IMR-90 (cell line): ENCODE measurements at regions not wholly inside any gene's neighbourhood (a gene's known extent, or its start where the extent isn't known, plus 50 kb on each side); places are given as distances from the start of the nearest gene placed in this dataset.

Experiments
- CTCF ChIP-seq: conservative IDR thresholded peaks from 2 replicates; pipeline ENCODE4 v1.5.1; 2012; ENCODE audit warnings: mild to moderate bottlenecking, low read depth, low read length, improper control_type of control experiment
- POLR2A ChIP-seq: IDR thresholded peaks from 2 replicates; pipeline ENCODE4 v1.6.1; 2012; ENCODE audit warnings: mild to moderate bottlenecking, low read depth, low read length
- RAD21 ChIP-seq: IDR thresholded peaks from 2 replicates; pipeline ENCODE4 v1.6.1; 2012; ENCODE audit warnings: low read length, improper control_type of control experiment
- TF ChIP-seq, protein P1 (sequence below): fragments of 150-350 bp; IDR thresholded peaks from 2 replicates; pipeline ENCODE4 v1.6.1; 2016; ENCODE audit warnings: low read depth, mild to moderate bottlenecking, low read length, moderate library complexity, borderline replicate concordance

DNA sequence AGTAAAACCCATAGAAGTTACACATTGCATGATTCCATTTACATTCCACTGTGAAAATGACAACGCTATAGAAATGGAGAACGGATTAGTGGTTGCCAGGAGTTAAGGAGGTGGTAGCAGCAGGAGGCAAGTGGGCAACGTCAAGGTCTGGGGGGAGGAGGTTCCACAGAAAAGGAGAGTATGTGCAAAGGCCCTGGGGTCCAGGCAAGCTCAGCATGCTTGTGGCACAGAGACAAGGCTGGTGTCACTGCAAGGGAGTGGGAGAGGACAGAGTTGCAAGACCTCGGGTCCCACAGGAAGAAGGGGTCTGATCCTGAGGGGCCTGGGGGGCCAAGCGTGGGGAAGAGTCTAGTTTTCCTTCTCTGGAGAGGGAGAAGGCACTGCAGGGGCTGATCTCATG is 240.8 kb downstream of the MN1 start:
- TF ChIP-seq CTCF: no peak
- no peak for TF ChIP-seq POLR2A
- TF ChIP-seq RAD21: no peak
- TF ChIP-seq, protein P1, sequence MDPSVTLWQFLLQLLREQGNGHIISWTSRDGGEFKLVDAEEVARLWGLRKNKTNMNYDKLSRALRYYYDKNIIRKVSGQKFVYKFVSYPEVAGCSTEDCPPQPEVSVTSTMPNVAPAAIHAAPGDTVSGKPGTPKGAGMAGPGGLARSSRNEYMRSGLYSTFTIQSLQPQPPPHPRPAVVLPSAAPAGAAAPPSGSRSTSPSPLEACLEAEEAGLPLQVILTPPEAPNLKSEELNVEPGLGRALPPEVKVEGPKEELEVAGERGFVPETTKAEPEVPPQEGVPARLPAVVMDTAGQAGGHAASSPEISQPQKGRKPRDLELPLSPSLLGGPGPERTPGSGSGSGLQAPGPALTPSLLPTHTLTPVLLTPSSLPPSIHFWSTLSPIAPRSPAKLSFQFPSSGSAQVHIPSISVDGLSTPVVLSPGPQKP: no peak
